HG02973 (cell line): ENCODE measurements at regions not wholly inside any gene's neighbourhood (a gene's known extent, or its start where the extent isn't known, plus 50 kb on each side); places are given as distances from the start of the nearest gene placed in this dataset.

ENCODE experiments used
- ATAC-seq: cut with Tn5 transposase; IDR thresholded peaks from one replicate; pipeline ENCODE4 v1.9.1; 2021; ENCODE audit warnings: moderate library complexity; ENCODE audit not compliant: unreplicated experiment

- no peak for ATAC-seq
Measured at GRCh38 chr12:113766131-113766878, 199.8 kb downstream of the RBM19 start.

- no peak for ATAC-seq
Measured at GRCh38 chr12:113764661-113765060, 201.5 kb downstream of the RBM19 start.

- ATAC-seq, result no peak
Measured at GRCh38 chr12:113762882-113763816, 203.0 kb downstream of the RBM19 start.

GRCh38 chr12:113762155-113762881 is 203.8 kb downstream of the RBM19 start:
- no peak for ATAC-seq

GRCh38 chr12:113759135-113759534 is 207.0 kb downstream of the RBM19 start:
- ATAC-seq, result no peak

- ATAC-seq, result no peak
Measured at GRCh38 chr12:113758165-113758924, 207.8 kb downstream of the RBM19 start.

GRCh38 chr12:113757221-113758002 is 208.7 kb downstream of the RBM19 start:
- no peak for ATAC-seq

- no peak for ATAC-seq
Measured at GRCh38 chr12:113756609-113757008, 209.5 kb downstream of the RBM19 start.

- ATAC-seq, result no peak
Measured at GRCh38 chr12:113755098-113755497, 211.0 kb downstream of the RBM19 start.

GRCh38 chr12:113751513-113751912 is 214.6 kb downstream of the RBM19 start:
- no peak for ATAC-seq

GRCh38 chr12:113749433-113749815 is 216.7 kb downstream of the RBM19 start:
- ATAC-seq, result no peak

GRCh38 chr12:113748707-113749432 is 217.3 kb downstream of the RBM19 start:
- no peak for ATAC-seq

- no peak for ATAC-seq
Measured at GRCh38 chr12:113747017-113747416, 219.1 kb downstream of the RBM19 start.

GRCh38 chr12:113744802-113745395 is 221.2 kb downstream of the RBM19 start:
- ATAC-seq, result no peak

GRCh38 chr12:113742801-113743200 is 223.3 kb downstream of the RBM19 start:
- no peak for ATAC-seq

GRCh38 chr12:113740699-113741098 is 225.4 kb downstream of the RBM19 start:
- no peak for ATAC-seq

GRCh38 chr12:113735131-113735530 is 231.0 kb downstream of the RBM19 start:
- ATAC-seq, result no peak

- no peak for ATAC-seq
Measured at GRCh38 chr12:113734503-113734902, 231.6 kb downstream of the RBM19 start.

GRCh38 chr12:113732916-113733315 is 233.2 kb downstream of the RBM19 start:
- ATAC-seq, result no peak
